ENCODE measurements at regions not wholly inside any gene's neighbourhood (a gene's known extent, or its start where the extent isn't known, plus 50 kb on each side); places are given as distances from the start of the nearest gene placed in this dataset.

DNA sequence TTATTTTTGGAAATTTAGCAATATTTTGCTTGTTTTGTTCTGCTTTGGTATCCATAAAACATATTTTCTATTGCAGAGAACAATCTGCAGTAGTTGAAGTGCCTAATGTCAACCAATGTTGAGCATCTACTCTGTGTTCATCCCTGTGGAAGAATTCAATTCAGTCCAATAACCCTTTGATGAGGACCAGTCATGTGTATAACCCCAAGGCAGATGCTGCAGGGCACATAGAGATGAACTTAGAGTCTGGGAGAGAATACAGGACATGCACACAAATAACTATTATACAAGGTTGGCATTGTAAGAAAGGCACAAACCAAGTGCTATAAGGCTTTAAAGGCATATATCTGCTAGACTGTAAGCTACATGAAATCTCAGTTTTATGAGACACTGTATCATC is 304.7 kb downstream of the LRIG3 start:
- no peak for DNase-seq (ENCODE audit: low read depth, low spot score)
- ChIA-PET CTCF (no interaction called here), POLR2A (no interaction called here)
- H3K4me3 ChIP-seq (ENCODE audit: low read depth, low read length), result no peak overlapping the region
- no peaks in the 10 kb centered on the region for H3K27me3 ChIP-seq (ENCODE audit: control insufficient read depth, insufficient read depth, low read length)
- peaks cover 2% of the 10 kb centered on the region; the same call in 1 of the 2 replicates for H3K9me3 ChIP-seq (ENCODE audit: control insufficient read depth, insufficient read depth, low read length)
- TF ChIP-seq, protein P1, sequence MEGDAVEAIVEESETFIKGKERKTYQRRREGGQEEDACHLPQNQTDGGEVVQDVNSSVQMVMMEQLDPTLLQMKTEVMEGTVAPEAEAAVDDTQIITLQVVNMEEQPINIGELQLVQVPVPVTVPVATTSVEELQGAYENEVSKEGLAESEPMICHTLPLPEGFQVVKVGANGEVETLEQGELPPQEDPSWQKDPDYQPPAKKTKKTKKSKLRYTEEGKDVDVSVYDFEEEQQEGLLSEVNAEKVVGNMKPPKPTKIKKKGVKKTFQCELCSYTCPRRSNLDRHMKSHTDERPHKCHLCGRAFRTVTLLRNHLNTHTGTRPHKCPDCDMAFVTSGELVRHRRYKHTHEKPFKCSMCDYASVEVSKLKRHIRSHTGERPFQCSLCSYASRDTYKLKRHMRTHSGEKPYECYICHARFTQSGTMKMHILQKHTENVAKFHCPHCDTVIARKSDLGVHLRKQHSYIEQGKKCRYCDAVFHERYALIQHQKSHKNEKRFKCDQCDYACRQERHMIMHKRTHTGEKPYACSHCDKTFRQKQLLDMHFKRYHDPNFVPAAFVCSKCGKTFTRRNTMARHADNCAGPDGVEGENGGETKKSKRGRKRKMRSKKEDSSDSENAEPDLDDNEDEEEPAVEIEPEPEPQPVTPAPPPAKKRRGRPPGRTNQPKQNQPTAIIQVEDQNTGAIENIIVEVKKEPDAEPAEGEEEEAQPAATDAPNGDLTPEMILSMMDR (IDR thresholded peaks at IDR 0.05; ENCODE audit: low read depth, low read length), result no peak
- H3K27ac ChIP-seq (ENCODE audit: low read depth, low read length), result no peak overlapping the region

DNA sequence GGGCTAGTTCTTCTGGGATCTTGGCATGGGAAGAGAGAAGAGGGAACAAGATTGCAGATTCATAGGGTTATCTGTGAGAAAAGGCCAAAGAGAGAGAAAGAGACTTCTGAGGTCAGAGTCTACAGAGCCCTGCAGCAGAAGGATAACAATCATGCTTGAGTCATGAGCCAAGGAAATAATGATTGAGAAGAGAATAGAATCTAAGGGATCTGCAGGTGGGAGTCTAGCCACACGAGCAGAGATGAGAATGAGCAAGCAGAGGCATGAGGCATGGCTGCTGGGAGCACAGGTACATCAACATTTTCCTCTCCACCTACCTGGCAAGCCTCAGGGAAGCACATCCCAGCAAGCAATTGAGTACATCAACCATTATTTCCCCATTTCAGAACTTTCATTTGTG is 303.7 kb downstream of the LRIG3 start:
- no peak overlapping the region for H3K27ac ChIP-seq (ENCODE audit: low read depth, low read length)
- H3K9me3 ChIP-seq (ENCODE audit: control insufficient read depth, insufficient read depth, low read length), result peaks cover 6% of the 10 kb centered on the region
- CTCF ChIA-PET, result no interaction called here
- no peak for DNase-seq (ENCODE audit: low read depth, low spot score)
- TF ChIP-seq, protein P1 (IDR thresholded peaks at IDR 0.05; ENCODE audit: low read depth, low read length), result no peak
- no peak overlapping the region for H3K4me3 ChIP-seq (ENCODE audit: low read depth, low read length)
- POLR2A ChIA-PET, result no interaction called here
- H3K27me3 ChIP-seq (ENCODE audit: control insufficient read depth, insufficient read depth, low read length), result no peaks in the 10 kb centered on the region

- Histone ChIP-seq H3K27me3 (ENCODE audit: control insufficient read depth, insufficient read depth, low read length) (no peaks in the 10 kb centered on the region), H3K4me3 (ENCODE audit: low read depth, low read length) (no peak overlapping the region), H3K27ac (ENCODE audit: low read depth, low read length) (no peak overlapping the region), H3K9me3 (ENCODE audit: control insufficient read depth, insufficient read depth, low read length) (peaks cover 10% of the 10 kb centered on the region)
- no peak for DNase-seq (ENCODE audit: low read depth, low spot score)
- CTCF ChIA-PET, result interaction anchor here (1.0 kb wide), 1 partner anchor 13 kb away, joined by 4 read pairs; no protein-coding TSS in a partner anchor
- TF ChIP-seq, protein P1 (IDR thresholded peaks at IDR 0.05; ENCODE audit: low read depth, low read length), result no peak
- POLR2A ChIA-PET, result no interaction called here
Observed at GRCh38 chr12:58621126-58621525, 299.2 kb downstream of the LRIG3 start.

DNA sequence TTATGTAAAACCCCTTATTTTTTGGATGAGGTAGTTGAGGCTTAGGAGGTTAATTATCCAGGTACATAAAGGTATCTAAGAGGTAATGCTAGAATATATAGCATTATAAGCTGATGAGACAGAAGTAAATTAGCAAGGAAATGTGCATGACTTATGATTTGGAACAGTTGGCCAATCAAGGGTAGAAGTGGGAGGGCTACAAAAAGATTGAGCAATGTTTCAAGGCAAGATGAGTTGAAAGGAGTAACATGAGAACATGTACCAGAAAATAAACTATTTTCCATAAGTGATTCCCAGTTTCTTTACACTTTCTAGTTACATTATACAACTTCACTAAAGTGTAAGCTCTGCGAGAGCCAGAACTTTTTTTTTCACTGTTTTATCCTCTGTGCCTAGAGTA is 290.9 kb downstream of the LRIG3 start:
- Histone ChIP-seq H3K4me3 (ENCODE audit: low read depth, low read length) (no peak overlapping the region), H3K9me3 (ENCODE audit: control insufficient read depth, insufficient read depth, low read length) (peaks cover 4% of the 10 kb centered on the region; the same call in 1 of the 2 replicates), H3K27ac (ENCODE audit: low read depth, low read length) (no peak overlapping the region), H3K27me3 (ENCODE audit: control insufficient read depth, insufficient read depth, low read length) (no peaks in the 10 kb centered on the region)
- TF ChIP-seq, protein P1 (IDR thresholded peaks at IDR 0.05; ENCODE audit: low read depth, low read length), result no peak
- CTCF ChIA-PET, result no interaction called here
- no peak for DNase-seq (ENCODE audit: low read depth, low spot score)
- POLR2A ChIA-PET, result no interaction called here

DNA sequence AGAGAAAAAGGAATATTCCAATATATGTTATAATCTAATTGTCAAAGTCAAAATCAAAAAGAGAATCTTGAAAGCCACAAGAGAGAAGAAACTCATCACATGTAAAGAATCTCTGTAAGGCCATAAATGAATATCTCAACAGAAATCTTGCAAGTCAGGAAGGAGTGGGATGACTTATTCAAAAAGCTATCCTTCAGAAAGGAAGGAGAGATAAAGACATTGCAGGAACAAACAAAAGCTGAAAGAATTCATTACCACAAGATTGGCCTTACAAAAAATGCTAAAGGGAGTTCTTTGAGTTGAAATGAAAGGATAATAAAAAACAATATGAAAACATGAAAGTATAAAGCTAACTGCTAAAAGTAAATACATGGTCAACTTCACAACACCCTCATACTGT is 286.8 kb downstream of the LRIG3 start:
- CTCF ChIA-PET, result interaction anchor here (0.7 kb wide), 1 partner anchor 13 kb away, joined by 4 read pairs; no protein-coding TSS in a partner anchor
- Histone ChIP-seq H3K27me3 (ENCODE audit: control insufficient read depth, insufficient read depth, low read length) (no peaks in the 10 kb centered on the region), H3K9me3 (ENCODE audit: control insufficient read depth, insufficient read depth, low read length) (no peaks in the 10 kb centered on the region; the same call in none of the 2 replicates), H3K4me3 (ENCODE audit: low read depth, low read length) (no peak overlapping the region), H3K27ac (ENCODE audit: low read depth, low read length) (no peak overlapping the region)
- POLR2A ChIA-PET, result no interaction called here
- no peak for DNase-seq (ENCODE audit: low read depth, low spot score)
- TF ChIP-seq, protein P1 (IDR thresholded peaks at IDR 0.05; ENCODE audit: low read depth, low read length), result no peak
